Calu3 (cell line): ENCODE measurements at regions not wholly inside any gene's neighbourhood (a gene's known extent, or its start where the extent isn't known, plus 50 kb on each side); places are given as distances from the start of the nearest gene placed in this dataset.

Experiments used
- BruUV-seq: library from RNA; stranded (reverse); fragments of 400-500 nt; replicated peaks from 2 replicates; lab custom pipeline; 2021; lab: Mats Ljungman, UMichigan
- CTCF ChIA-PET: fragments of 300-600 bp; sonication (Branson Sonifier 250); formaldehyde crosslinking; loops from one replicate; lab custom pipeline; 2022; ENCODE audit warnings: antibody characterized with exemption; lab: Charles Lee
- DNase-seq: peaks from one replicate; pipeline ENCODE4 v3.0.0; 2022
- H3K27ac Mint-ChIP-seq: one replicate; pipeline ENCODE4 v1.8.0; 2022; ENCODE audit warnings: mixed read lengths; ENCODE audit not compliant: unreplicated experiment
- H3K27me3 Mint-ChIP-seq: one replicate; pipeline ENCODE4 v1.8.0; 2022; ENCODE audit warnings: mixed read lengths; ENCODE audit not compliant: unreplicated experiment
- H3K36me3 Mint-ChIP-seq: one replicate; pipeline ENCODE4 v1.8.0; 2022; ENCODE audit warnings: mild to moderate bottlenecking, moderate library complexity, mixed read lengths; ENCODE audit not compliant: insufficient read depth, unreplicated experiment
- H3K4me1 Mint-ChIP-seq: one replicate; pipeline ENCODE4 v1.8.0; 2022; ENCODE audit warnings: mild to moderate bottlenecking, low read depth, mixed read lengths; ENCODE audit not compliant: unreplicated experiment
- H3K4me3 Mint-ChIP-seq: one replicate; pipeline ENCODE4 v1.8.0; 2022; ENCODE audit warnings: mild to moderate bottlenecking, low read depth, moderate library complexity, mixed read lengths; ENCODE audit not compliant: unreplicated experiment
- H3K9me3 Mint-ChIP-seq: one replicate; pipeline ENCODE4 v1.8.0; 2022; ENCODE audit warnings: low read depth, mixed read lengths; ENCODE audit not compliant: unreplicated experiment
- intact Hi-C: fragments of 100-400 bp; cut with micrococcal nuclease; formaldehyde crosslinking; loops from one replicate; pipeline ENCODE4 v1.10.0; 2022; ENCODE audit not compliant: unreplicated experiment
- TF ChIP-seq, protein P1 (sequence below): fragments of 200-600 bp; IDR thresholded peaks from one replicate; pipeline ENCODE4 v1.8.0; 2022; ENCODE audit warnings: antibody characterized with exemption; ENCODE audit not compliant: unreplicated experiment

DNA sequence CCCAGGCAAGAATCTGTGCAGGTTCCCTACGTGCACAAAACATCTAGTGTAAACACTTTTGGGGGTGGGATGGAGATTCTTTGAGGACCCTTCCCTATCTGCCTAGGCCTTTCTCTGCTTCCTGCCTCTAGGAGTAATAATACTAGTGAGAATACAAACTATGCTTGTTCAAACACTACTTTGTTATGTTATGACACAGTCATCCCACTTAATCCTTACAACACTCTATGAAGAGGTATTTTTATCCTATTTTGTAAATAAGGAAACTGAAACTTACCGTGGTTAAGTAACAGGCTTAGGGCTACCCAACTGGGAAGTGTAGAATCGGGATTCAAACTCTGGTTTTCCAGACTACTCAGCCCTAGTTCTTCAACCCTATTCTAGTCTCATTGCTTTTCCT, 96.5 kb downstream of the KCNA5 start:
- no peak overlapping the region for H3K4me3 Mint-ChIP-seq
- intact Hi-C loops = no loop called here
- no peak overlapping the region for H3K27ac Mint-ChIP-seq
- DNase-seq = no peak
- CTCF ChIA-PET = no interaction called here
- H3K9me3 Mint-ChIP-seq = peaks cover 9% of the 10 kb centered on the region
- BruUV-seq = no TSS peak
- TF ChIP-seq, protein P1, sequence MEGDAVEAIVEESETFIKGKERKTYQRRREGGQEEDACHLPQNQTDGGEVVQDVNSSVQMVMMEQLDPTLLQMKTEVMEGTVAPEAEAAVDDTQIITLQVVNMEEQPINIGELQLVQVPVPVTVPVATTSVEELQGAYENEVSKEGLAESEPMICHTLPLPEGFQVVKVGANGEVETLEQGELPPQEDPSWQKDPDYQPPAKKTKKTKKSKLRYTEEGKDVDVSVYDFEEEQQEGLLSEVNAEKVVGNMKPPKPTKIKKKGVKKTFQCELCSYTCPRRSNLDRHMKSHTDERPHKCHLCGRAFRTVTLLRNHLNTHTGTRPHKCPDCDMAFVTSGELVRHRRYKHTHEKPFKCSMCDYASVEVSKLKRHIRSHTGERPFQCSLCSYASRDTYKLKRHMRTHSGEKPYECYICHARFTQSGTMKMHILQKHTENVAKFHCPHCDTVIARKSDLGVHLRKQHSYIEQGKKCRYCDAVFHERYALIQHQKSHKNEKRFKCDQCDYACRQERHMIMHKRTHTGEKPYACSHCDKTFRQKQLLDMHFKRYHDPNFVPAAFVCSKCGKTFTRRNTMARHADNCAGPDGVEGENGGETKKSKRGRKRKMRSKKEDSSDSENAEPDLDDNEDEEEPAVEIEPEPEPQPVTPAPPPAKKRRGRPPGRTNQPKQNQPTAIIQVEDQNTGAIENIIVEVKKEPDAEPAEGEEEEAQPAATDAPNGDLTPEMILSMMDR = no peak
- H3K4me1 Mint-ChIP-seq = no peaks in the 10 kb centered on the region
- no peaks in the 10 kb centered on the region for H3K36me3 Mint-ChIP-seq
- peaks cover 17% of the 10 kb centered on the region for H3K27me3 Mint-ChIP-seq

DNA sequence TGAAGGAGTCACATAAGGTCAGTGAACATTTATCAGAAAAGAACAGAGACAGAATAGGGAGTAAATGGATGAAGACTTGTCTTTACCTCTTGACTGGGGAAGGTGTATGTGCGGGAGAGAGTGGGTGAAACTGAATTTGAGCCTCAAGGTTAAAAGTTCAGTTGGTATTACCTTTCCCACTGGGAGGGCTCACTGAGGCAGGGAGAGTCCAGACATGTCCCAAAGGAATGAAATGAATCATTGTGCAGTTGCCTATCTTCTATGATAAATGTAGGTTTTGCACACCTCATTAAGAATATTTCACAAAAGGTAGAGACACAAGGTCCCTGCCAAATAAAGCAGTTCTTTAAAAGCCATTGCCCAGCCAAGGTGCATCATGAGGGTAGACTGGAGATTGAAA, 105.2 kb downstream of the KCNA5 start:
- Mint-ChIP-seq H3K27ac (no peak overlapping the region), H3K4me1 (no peaks in the 10 kb centered on the region), H3K4me3 (no peak overlapping the region), H3K27me3 (peaks cover 12% of the 10 kb centered on the region), H3K36me3 (no peaks in the 10 kb centered on the region), H3K9me3 (peaks cover 9% of the 10 kb centered on the region)
- intact Hi-C loops = no loop called here
- DNase-seq = no peak
- CTCF ChIA-PET = no interaction called here
- BruUV-seq = no TSS peak
- TF ChIP-seq, protein P1 = no peak

DNA sequence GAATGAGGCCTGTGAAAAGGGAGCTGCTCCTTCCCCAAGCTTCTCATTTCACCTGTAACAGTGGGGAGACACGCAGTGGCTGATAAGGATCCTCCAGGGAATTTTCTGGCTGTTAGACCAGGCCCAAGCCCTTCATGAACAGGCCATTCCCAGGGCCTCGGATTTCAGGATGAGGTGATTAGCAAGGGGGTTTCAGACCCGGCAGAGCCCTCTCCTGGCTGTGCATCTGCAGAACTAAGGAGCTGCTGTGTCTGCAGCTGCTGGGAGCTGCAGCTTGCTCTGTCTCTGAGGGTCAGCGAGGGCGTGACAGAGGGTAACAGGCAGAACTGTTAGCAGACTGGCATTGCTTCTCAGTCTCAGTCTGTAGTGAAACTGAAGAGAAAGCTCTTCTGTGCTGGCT, 110.4 kb downstream of the KCNA5 start:
- Mint-ChIP-seq H3K4me3 (no peak overlapping the region), H3K36me3 (no peaks in the 10 kb centered on the region), H3K9me3 (no peaks in the 10 kb centered on the region), H3K4me1 (no peaks in the 10 kb centered on the region), H3K27ac (no peak overlapping the region), H3K27me3 (peaks cover 12% of the 10 kb centered on the region)
- intact Hi-C loops = no loop called here
- CTCF ChIA-PET = no interaction called here
- no TSS peak for BruUV-seq
- DNase-seq = no peak
- TF ChIP-seq, protein P1 = no peak

DNA sequence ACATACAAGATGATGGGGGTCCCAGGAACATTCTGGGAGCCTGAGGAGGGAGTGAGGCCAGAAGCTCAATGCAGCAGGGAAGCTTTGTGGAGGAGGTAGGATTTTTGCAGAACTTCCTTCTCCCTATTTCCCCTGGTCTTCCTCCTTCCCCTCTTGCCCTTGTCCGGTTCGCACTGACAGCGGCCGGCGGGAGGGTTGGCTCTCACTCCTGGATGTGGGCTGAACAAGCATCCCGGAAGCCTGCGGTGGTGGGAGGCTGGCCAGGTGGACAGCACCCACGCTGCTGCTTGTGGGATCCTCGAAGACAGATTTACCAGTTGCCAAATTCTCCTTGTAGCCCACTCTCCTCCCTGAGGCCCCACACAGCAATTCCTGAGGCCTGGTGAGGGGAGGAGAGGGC, 112.2 kb downstream of the KCNA5 start:
- CTCF ChIA-PET = no interaction called here
- no peaks in the 10 kb centered on the region for H3K9me3 Mint-ChIP-seq
- H3K27ac Mint-ChIP-seq = no peak overlapping the region
- intact Hi-C loops = no loop called here
- no TSS peak for BruUV-seq
- no peak for DNase-seq
- H3K4me3 Mint-ChIP-seq = no peak overlapping the region
- H3K4me1 Mint-ChIP-seq = no peaks in the 10 kb centered on the region
- no peaks in the 10 kb centered on the region for H3K36me3 Mint-ChIP-seq
- peaks cover 25% of the 10 kb centered on the region for H3K27me3 Mint-ChIP-seq
- TF ChIP-seq, protein P1 = no peak

DNA sequence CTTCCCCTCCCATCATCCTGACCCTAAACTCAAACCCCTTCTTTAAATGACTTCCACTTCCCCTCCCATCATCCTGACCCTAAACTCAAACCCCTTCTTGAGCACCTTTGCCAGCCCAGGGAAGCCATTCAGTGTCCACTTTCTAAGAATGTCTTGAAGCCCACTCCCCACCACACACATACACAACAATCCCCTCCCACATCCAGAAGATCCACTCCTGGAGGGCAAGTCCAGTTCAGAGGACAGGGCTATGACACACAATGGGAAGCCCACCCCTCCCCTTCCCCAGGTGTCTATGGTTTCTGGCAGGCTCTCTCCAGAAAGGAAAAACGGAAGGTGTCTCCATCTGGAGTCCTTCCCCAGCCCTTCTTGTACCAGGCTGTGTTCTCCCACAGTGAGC, 117.1 kb downstream of the KCNA5 start:
- no peak for DNase-seq

More for the DNA sequence above, 117.1 kb downstream of the KCNA5 start:
- H3K4me1 Mint-ChIP-seq = no peaks in the 10 kb centered on the region
- intact Hi-C loops = no loop called here
- no peak overlapping the region for H3K4me3 Mint-ChIP-seq
- peaks cover 13% of the 10 kb centered on the region for H3K27me3 Mint-ChIP-seq
- H3K9me3 Mint-ChIP-seq = no peaks in the 10 kb centered on the region
- CTCF ChIA-PET = no interaction called here
- no peak overlapping the region for H3K27ac Mint-ChIP-seq
- TF ChIP-seq, protein P1 = no peak
- BruUV-seq = no TSS peak
- H3K36me3 Mint-ChIP-seq = no peaks in the 10 kb centered on the region
